ENCODE measurements at regions not wholly inside any gene's neighbourhood (a gene's known extent, or its start where the extent isn't known, plus 50 kb on each side); places are given as distances from the start of the nearest gene placed in this dataset.

DNA sequence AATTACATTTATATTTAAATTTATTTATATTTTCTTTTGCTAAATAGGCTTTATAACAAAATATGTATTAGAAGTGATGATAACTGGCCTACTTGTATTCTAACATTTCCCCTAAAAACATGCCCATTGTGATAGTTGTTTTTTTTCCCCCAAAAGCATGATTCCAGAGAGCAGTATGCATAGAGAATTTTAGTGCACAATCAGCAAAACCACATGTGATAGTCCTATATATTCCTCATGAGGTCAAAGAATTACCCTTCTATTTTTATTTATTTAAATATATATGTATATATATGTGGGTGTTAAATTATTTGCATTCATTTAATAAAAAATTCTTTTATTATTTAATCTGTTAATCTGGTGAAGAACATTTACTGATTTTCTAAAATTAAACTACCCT is 78.2 kb upstream of the TLL1 start:
- no peak overlapping the region for H3K4me3 ChIP-seq (ENCODE audit: low read length)
- no peak for DNase-seq (ENCODE audit: low read depth)
- TF ChIP-seq, protein P1, sequence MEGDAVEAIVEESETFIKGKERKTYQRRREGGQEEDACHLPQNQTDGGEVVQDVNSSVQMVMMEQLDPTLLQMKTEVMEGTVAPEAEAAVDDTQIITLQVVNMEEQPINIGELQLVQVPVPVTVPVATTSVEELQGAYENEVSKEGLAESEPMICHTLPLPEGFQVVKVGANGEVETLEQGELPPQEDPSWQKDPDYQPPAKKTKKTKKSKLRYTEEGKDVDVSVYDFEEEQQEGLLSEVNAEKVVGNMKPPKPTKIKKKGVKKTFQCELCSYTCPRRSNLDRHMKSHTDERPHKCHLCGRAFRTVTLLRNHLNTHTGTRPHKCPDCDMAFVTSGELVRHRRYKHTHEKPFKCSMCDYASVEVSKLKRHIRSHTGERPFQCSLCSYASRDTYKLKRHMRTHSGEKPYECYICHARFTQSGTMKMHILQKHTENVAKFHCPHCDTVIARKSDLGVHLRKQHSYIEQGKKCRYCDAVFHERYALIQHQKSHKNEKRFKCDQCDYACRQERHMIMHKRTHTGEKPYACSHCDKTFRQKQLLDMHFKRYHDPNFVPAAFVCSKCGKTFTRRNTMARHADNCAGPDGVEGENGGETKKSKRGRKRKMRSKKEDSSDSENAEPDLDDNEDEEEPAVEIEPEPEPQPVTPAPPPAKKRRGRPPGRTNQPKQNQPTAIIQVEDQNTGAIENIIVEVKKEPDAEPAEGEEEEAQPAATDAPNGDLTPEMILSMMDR (IDR thresholded peaks at IDR 0.05; ENCODE audit: insufficient read depth, low read depth, low read length, missing control alignments) = no peak

DNA sequence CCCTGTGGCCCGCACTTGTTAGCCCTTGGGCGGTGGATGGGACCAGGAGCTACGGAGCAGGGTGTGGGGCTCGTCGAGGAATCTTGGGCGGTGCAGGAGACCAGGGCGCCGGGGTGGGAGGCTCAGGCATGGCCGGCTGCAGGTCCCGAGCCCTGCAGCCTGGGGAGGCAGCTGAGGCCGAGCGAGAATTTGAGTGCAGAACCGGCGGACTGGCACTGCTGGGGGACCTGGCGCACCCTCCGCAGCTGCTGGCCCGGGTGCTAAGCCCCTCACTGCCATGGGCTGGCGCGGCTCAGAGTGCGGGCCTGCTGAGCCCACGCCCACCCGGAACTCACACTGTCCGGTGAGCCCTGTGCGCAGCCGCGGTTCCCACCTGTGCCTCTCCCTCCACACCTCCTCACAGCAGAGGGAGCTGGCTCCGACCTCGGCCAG is 73.6 kb upstream of the TLL1 start:
- H3K4me3 ChIP-seq (ENCODE audit: low read length) = no peak overlapping the region
- TF ChIP-seq, protein P1 (IDR thresholded peaks at IDR 0.05; ENCODE audit: insufficient read depth, low read depth, low read length, missing control alignments) = no peak
- DNase-seq (ENCODE audit: low read depth) = no peak

DNA sequence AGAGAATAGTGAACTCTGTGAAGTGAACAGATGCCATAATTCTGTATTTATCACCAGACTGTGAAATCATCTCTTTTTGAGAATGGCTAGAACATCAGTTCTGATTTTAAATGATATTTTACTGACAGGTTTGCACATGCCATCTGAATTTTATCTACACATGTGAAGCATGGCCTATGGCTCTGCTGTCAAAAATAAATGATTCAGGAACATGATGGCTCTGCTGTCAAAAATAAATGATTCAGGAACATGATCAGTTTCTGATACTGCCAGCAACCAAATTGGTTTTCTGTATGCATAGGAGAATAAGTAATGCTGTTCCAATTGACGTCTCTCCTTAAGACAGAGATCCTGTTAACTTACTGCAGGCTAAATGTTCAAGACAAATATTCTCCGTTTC is 70.6 kb upstream of the TLL1 start:
- TF ChIP-seq, protein P1 (IDR thresholded peaks at IDR 0.05; ENCODE audit: insufficient read depth, low read depth, low read length, missing control alignments) = no peak
- DNase-seq (ENCODE audit: low read depth) = no peak

DNA sequence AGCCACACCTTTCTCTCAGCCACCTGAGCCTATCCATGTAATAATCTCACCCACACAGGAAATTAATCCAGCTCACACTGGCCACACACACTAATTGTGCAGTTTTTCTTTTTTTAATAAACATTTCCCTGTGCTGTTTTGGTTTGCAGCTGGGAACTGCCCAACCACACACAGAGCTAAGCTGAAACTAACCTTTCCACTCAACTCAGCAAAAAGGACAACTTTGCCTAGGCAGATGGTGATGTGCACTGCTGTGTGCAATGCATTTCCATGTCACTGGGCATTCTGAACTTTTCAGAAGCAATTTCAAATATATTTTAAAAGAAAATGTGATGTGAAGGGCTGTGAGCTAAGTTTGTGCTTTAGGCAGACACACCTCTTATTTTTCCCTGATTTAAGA is 70.0 kb upstream of the TLL1 start:
- no peak for DNase-seq (ENCODE audit: low read depth)
- TF ChIP-seq, protein P1 (IDR thresholded peaks at IDR 0.05; ENCODE audit: insufficient read depth, low read depth, low read length, missing control alignments) = no peak
- H3K4me3 ChIP-seq (ENCODE audit: low read length) = no peak overlapping the region

More for the DNA sequence above, 70.6 kb upstream of the TLL1 start:
- no peak overlapping the region for H3K4me3 ChIP-seq (ENCODE audit: low read length)

DNA sequence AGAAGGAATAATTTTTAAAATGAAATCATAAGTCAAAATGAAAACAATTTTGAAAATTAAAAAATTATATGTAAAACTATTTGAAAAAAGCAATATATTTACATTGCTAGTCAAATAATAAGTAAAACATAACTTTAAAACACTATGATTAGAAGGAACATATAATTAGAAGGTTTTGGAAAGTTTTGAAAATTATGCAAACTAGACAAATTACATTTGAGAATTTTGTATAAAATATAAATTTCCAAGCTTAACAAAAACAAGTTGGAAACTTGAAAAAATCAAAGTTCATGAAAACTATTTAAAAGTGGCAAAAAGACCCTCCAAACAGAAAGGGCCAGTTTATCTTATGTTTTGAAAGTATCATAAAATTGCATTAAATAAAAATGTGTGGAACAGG is 67.6 kb upstream of the TLL1 start:
- no peak for DNase-seq (ENCODE audit: low read depth)
- TF ChIP-seq, protein P1 (IDR thresholded peaks at IDR 0.05; ENCODE audit: insufficient read depth, low read depth, low read length, missing control alignments) = no peak
- no peak overlapping the region for H3K4me3 ChIP-seq (ENCODE audit: low read length)

DNA sequence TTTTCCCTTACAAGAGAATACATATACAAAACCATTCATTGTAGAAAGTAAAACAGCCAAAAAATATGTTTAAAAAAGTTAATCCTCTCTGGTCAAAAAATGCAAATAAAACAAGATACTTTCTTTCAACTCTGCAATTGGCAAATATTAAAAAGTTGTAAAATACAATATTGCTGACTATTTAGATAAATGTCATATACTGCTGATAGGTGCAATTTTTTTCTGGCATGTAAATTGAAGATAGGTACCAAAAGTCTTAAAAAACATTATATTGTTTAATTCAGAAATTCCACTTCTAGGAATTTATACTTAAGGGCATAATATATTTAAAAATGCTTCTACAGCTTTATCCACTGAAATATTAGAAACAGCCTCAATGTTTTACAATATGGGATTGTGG is 66.4 kb upstream of the TLL1 start:
- DNase-seq (ENCODE audit: low read depth) = no peak
- TF ChIP-seq, protein P1 (IDR thresholded peaks at IDR 0.05; ENCODE audit: insufficient read depth, low read depth, low read length, missing control alignments) = no peak
- no peak overlapping the region for H3K4me3 ChIP-seq (ENCODE audit: low read length)

DNA sequence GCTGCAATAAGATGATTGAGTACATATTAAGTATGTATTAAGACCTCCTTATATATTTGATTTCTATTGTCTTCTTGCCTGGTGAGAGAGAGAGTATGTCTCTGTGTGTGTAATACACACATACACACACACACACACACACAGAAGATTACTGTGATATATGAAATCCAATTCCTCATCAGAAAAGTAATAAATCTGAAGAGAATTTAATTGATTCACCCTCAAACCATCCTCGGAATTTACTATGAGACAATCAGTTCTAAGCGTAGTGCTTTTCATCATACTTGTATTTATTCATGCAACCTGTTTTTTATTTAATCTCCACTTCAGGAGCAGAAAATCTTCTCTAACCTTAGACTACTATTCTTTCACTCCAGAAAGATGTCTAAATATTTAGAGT is 62.3 kb upstream of the TLL1 start:
- TF ChIP-seq, protein P1 (IDR thresholded peaks at IDR 0.05; ENCODE audit: insufficient read depth, low read depth, low read length, missing control alignments) = no peak
- DNase-seq (ENCODE audit: low read depth) = no peak
- H3K4me3 ChIP-seq (ENCODE audit: low read length) = no peak overlapping the region
